Neural cell (in vitro differentiated cells): ENCODE measurements at regions not wholly inside any gene's neighbourhood (a gene's known extent, or its start where the extent isn't known, plus 50 kb on each side); places are given as distances from the start of the nearest gene placed in this dataset.

Source experiments
- EP300 ChIP-seq: fragments of 450-650 bp; conservative IDR thresholded peaks from 2 replicates; pipeline ENCODE4 v1.6.1; 2014; ENCODE audit warnings: antibody characterized with exemption, mild to moderate bottlenecking, moderate library complexity; ENCODE audit not compliant: poor library complexity, severe bottlenecking
- EZH2 ChIP-seq: fragments of 200-600, 300-800 bp; shearing (Covaris generic), sonication (generic); IDR thresholded peaks from 2 replicates; pipeline ENCODE4 v1.6.1; 2014; ENCODE audit warnings: antibody characterized with exemption, low read length, borderline replicate concordance, mild to moderate bottlenecking; ENCODE audit not compliant: insufficient read depth, poor library complexity, severe bottlenecking
- POLR2AphosphoS5 ChIP-seq: IDR thresholded peaks from 2 replicates; pipeline ENCODE4 v1.6.1; 2012
- SMC3 ChIP-seq: fragments of 450-650 bp; conservative IDR thresholded peaks from 2 replicates; pipeline ENCODE4 v1.6.1; 2014; ENCODE audit warnings: antibody characterized with exemption, mild to moderate bottlenecking, moderate library complexity; ENCODE audit not compliant: poor library complexity
- TAF1 ChIP-seq: IDR thresholded peaks from 2 replicates; pipeline ENCODE4 v1.6.1; 2012; ENCODE audit warnings: low read depth
- TF ChIP-seq, protein P1 (sequence below): fragments of 450-650 bp; IDR thresholded peaks from 2 replicates; pipeline ENCODE4 v1.5.1; 2014; ENCODE audit warnings: antibody characterized with exemption, mild to moderate bottlenecking, moderate library complexity; ENCODE audit not compliant: poor library complexity, severe bottlenecking
- TF ChIP-seq, protein P2 (sequence below): IDR thresholded peaks from 2 replicates; pipeline ENCODE4 v1.6.1; 2012; ENCODE audit warnings: borderline replicate concordance

- no peak for TF ChIP-seq POLR2AphosphoS5
- TF ChIP-seq, protein P1, sequence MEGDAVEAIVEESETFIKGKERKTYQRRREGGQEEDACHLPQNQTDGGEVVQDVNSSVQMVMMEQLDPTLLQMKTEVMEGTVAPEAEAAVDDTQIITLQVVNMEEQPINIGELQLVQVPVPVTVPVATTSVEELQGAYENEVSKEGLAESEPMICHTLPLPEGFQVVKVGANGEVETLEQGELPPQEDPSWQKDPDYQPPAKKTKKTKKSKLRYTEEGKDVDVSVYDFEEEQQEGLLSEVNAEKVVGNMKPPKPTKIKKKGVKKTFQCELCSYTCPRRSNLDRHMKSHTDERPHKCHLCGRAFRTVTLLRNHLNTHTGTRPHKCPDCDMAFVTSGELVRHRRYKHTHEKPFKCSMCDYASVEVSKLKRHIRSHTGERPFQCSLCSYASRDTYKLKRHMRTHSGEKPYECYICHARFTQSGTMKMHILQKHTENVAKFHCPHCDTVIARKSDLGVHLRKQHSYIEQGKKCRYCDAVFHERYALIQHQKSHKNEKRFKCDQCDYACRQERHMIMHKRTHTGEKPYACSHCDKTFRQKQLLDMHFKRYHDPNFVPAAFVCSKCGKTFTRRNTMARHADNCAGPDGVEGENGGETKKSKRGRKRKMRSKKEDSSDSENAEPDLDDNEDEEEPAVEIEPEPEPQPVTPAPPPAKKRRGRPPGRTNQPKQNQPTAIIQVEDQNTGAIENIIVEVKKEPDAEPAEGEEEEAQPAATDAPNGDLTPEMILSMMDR = no peak
- TF ChIP-seq EZH2 = no peak
- no peak for TF ChIP-seq EP300
- TF ChIP-seq, protein P2, sequence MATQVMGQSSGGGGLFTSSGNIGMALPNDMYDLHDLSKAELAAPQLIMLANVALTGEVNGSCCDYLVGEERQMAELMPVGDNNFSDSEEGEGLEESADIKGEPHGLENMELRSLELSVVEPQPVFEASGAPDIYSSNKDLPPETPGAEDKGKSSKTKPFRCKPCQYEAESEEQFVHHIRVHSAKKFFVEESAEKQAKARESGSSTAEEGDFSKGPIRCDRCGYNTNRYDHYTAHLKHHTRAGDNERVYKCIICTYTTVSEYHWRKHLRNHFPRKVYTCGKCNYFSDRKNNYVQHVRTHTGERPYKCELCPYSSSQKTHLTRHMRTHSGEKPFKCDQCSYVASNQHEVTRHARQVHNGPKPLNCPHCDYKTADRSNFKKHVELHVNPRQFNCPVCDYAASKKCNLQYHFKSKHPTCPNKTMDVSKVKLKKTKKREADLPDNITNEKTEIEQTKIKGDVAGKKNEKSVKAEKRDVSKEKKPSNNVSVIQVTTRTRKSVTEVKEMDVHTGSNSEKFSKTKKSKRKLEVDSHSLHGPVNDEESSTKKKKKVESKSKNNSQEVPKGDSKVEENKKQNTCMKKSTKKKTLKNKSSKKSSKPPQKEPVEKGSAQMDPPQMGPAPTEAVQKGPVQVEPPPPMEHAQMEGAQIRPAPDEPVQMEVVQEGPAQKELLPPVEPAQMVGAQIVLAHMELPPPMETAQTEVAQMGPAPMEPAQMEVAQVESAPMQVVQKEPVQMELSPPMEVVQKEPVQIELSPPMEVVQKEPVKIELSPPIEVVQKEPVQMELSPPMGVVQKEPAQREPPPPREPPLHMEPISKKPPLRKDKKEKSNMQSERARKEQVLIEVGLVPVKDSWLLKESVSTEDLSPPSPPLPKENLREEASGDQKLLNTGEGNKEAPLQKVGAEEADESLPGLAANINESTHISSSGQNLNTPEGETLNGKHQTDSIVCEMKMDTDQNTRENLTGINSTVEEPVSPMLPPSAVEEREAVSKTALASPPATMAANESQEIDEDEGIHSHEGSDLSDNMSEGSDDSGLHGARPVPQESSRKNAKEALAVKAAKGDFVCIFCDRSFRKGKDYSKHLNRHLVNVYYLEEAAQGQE = no peak
- no peak for TF ChIP-seq SMC3
- no peak for TF ChIP-seq TAF1
These were observed 134.5 kb downstream of the PAX1 start for GRCh38 chr20:21839982-21840381.
